Activated naive CD8-positive, alpha-beta T cell (primary cell): ENCODE measurements at regions not wholly inside any gene's neighbourhood (a gene's known extent, or its start where the extent isn't known, plus 50 kb on each side); places are given as distances from the start of the nearest gene placed in this dataset.

Experiments
- H3K27ac Mint-ChIP-seq: one replicate; pipeline ENCODE4 v1.8.0; 2021; ENCODE audit warnings: mixed read lengths
- H3K27me3 Mint-ChIP-seq: one replicate; pipeline ENCODE4 v1.8.0; 2021; ENCODE audit warnings: mixed read lengths
- H3K36me3 Mint-ChIP-seq: one replicate; pipeline ENCODE4 v1.8.0; 2021; ENCODE audit warnings: mixed read lengths
- H3K4me1 Mint-ChIP-seq: one replicate; pipeline ENCODE4 v1.8.0; 2021; ENCODE audit warnings: low read depth, mixed read lengths
- H3K4me3 Mint-ChIP-seq: one replicate; pipeline ENCODE4 v1.8.0; 2021; ENCODE audit warnings: mild to moderate bottlenecking, mixed read lengths
- H3K9me3 Mint-ChIP-seq: one replicate; pipeline ENCODE4 v1.8.0; 2021; ENCODE audit warnings: low read depth, mixed read lengths

- H3K9me3 Mint-ChIP-seq: no peaks in the 10 kb centered on the region
- no peak overlapping the region for H3K27ac Mint-ChIP-seq
- no peaks in the 10 kb centered on the region for H3K4me1 Mint-ChIP-seq
- no peaks in the 10 kb centered on the region for H3K27me3 Mint-ChIP-seq
- no peak overlapping the region for H3K4me3 Mint-ChIP-seq
- H3K36me3 Mint-ChIP-seq: no peaks in the 10 kb centered on the region
Measured at GRCh38 chr3:193853511-193854219, 260.7 kb downstream of the OPA1 start.

GRCh38 chr3:193857996-193858395, 265.0 kb downstream of the OPA1 start:
- no peaks in the 10 kb centered on the region for H3K27me3 Mint-ChIP-seq
- H3K4me3 Mint-ChIP-seq: no peak overlapping the region
- H3K27ac Mint-ChIP-seq: no peak overlapping the region

GRCh38 chr3:193859195-193859594, 266.2 kb downstream of the OPA1 start:
- Mint-ChIP-seq H3K27ac (no peak overlapping the region), H3K4me3 (no peak overlapping the region)

More at GRCh38 chr3:193857996-193858395, 265.0 kb downstream of the OPA1 start:
- Mint-ChIP-seq H3K9me3 (no peaks in the 10 kb centered on the region), H3K36me3 (no peaks in the 10 kb centered on the region), H3K4me1 (no peaks in the 10 kb centered on the region)

GRCh38 chr3:193861012-193861411, 268.0 kb downstream of the OPA1 start:
- Mint-ChIP-seq H3K4me1 (no peaks in the 10 kb centered on the region), H3K27ac (no peak overlapping the region), H3K27me3 (no peaks in the 10 kb centered on the region), H3K9me3 (no peaks in the 10 kb centered on the region), H3K4me3 (no peak overlapping the region), H3K36me3 (no peaks in the 10 kb centered on the region)

More at GRCh38 chr3:193859195-193859594, 266.2 kb downstream of the OPA1 start:
- Mint-ChIP-seq H3K27me3 (no peaks in the 10 kb centered on the region), H3K36me3 (no peaks in the 10 kb centered on the region), H3K4me1 (no peaks in the 10 kb centered on the region), H3K9me3 (no peaks in the 10 kb centered on the region)

GRCh38 chr3:193862843-193863242, 269.8 kb downstream of the OPA1 start:
- H3K27ac Mint-ChIP-seq: no peak overlapping the region
- no peaks in the 10 kb centered on the region for H3K27me3 Mint-ChIP-seq
- no peak overlapping the region for H3K4me3 Mint-ChIP-seq
- no peaks in the 10 kb centered on the region for H3K9me3 Mint-ChIP-seq
- no peaks in the 10 kb centered on the region for H3K4me1 Mint-ChIP-seq
- H3K36me3 Mint-ChIP-seq: no peaks in the 10 kb centered on the region

- Mint-ChIP-seq H3K9me3 (no peaks in the 10 kb centered on the region), H3K27ac (no peak overlapping the region), H3K36me3 (no peaks in the 10 kb centered on the region), H3K4me1 (no peaks in the 10 kb centered on the region), H3K27me3 (no peaks in the 10 kb centered on the region), H3K4me3 (no peak overlapping the region)
Measured at GRCh38 chr3:193863657-193864357, 270.8 kb downstream of the OPA1 start.

GRCh38 chr3:193865339-193865738, 270.6 kb upstream of the HES1 start:
- Mint-ChIP-seq H3K4me3 (no peak overlapping the region), H3K27ac (no peak overlapping the region), H3K27me3 (peaks cover 4% of the 10 kb centered on the region), H3K36me3 (no peaks in the 10 kb centered on the region), H3K4me1 (peaks cover 4% of the 10 kb centered on the region), H3K9me3 (no peaks in the 10 kb centered on the region)

GRCh38 chr3:193865896-193866480, 270.0 kb upstream of the HES1 start:
- Mint-ChIP-seq H3K27ac (no peak overlapping the region), H3K27me3 (peaks cover 8% of the 10 kb centered on the region)

GRCh38 chr3:193868590-193868989, 267.4 kb upstream of the HES1 start:
- H3K9me3 Mint-ChIP-seq: no peaks in the 10 kb centered on the region
- no peaks in the 10 kb centered on the region for H3K36me3 Mint-ChIP-seq
- H3K4me1 Mint-ChIP-seq: peaks cover 5% of the 10 kb centered on the region
- peaks cover 9% of the 10 kb centered on the region for H3K27me3 Mint-ChIP-seq
- H3K27ac Mint-ChIP-seq: no peak overlapping the region
- no peak overlapping the region for H3K4me3 Mint-ChIP-seq

More at GRCh38 chr3:193865896-193866480, 270.0 kb upstream of the HES1 start:
- Mint-ChIP-seq H3K4me3 (no peak overlapping the region), H3K9me3 (no peaks in the 10 kb centered on the region), H3K36me3 (no peaks in the 10 kb centered on the region), H3K4me1 (peaks cover 5% of the 10 kb centered on the region)

GRCh38 chr3:193869221-193870201, 266.4 kb upstream of the HES1 start:
- Mint-ChIP-seq H3K36me3 (no peaks in the 10 kb centered on the region), H3K27ac (no peak overlapping the region), H3K27me3 (peaks cover 10% of the 10 kb centered on the region), H3K9me3 (no peaks in the 10 kb centered on the region), H3K4me1 (peaks cover 5% of the 10 kb centered on the region), H3K4me3 (no peak overlapping the region)

GRCh38 chr3:193870376-193871219, 265.4 kb upstream of the HES1 start:
- Mint-ChIP-seq H3K27ac (no peak overlapping the region), H3K9me3 (no peaks in the 10 kb centered on the region), H3K4me1 (peaks cover 5% of the 10 kb centered on the region), H3K36me3 (no peaks in the 10 kb centered on the region), H3K4me3 (no peak overlapping the region), H3K27me3 (peaks cover 10% of the 10 kb centered on the region)

GRCh38 chr3:193871220-193871485, 264.8 kb upstream of the HES1 start:
- Mint-ChIP-seq H3K36me3 (no peaks in the 10 kb centered on the region), H3K27ac (no peak overlapping the region), H3K27me3 (peaks cover 10% of the 10 kb centered on the region), H3K4me3 (no peak overlapping the region), H3K4me1 (peaks cover 5% of the 10 kb centered on the region), H3K9me3 (no peaks in the 10 kb centered on the region)

- Mint-ChIP-seq H3K27ac (no peak overlapping the region), H3K27me3 (peaks cover 10% of the 10 kb centered on the region), H3K4me1 (peaks cover 5% of the 10 kb centered on the region), H3K36me3 (no peaks in the 10 kb centered on the region), H3K9me3 (no peaks in the 10 kb centered on the region), H3K4me3 (no peak overlapping the region)
Measured at GRCh38 chr3:193872265-193872753, 263.6 kb upstream of the HES1 start.
